GM23248 (cell line): ENCODE measurements at regions not wholly inside any gene's neighbourhood (a gene's known extent, or its start where the extent isn't known, plus 50 kb on each side); places are given as distances from the start of the nearest gene placed in this dataset.

Experiments
- EZH2 ChIP-seq: fragments of 200-600 bp; sonication (generic); IDR thresholded peaks from 2 replicates; pipeline ENCODE4 v1.6.1; 2018; ENCODE audit warnings: antibody characterized with exemption, mild to moderate bottlenecking; ENCODE audit not compliant: insufficient read depth, poor library complexity, severe bottlenecking
- EZH2phosphoT487 ChIP-seq: fragments of 200-600 bp; sonication (generic); IDR thresholded peaks from 2 replicates; pipeline ENCODE4 v1.6.1; 2018; ENCODE audit warnings: antibody characterized with exemption, moderate library complexity, mild to moderate bottlenecking, low read depth; ENCODE audit not compliant: insufficient read depth

DNA sequence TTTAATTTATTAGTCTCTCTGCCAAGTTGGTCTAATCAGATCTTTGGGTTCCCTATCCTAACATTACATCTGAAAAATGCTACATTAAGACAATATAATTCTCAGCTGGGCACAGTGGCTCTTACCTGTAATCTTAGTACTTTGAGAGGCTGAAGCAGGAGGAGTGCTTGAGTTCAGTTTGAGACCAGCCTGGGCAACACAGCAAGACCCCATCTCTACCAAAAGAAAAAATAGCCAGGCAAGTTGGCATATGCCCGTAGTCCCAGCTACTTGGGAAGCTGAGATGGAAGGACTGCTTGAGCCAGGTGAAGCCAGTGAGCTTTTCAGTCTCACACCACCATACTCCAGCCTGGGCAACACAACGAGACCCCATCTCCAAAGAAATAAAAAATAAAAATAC is 95.0 kb downstream of the KLF12 start:
- TF ChIP-seq EZH2 (no peak), EZH2phosphoT487 (no peak)
